GM12872 (cell line): ENCODE measurements at regions not wholly inside any gene's neighbourhood (a gene's known extent, or its start where the extent isn't known, plus 50 kb on each side); places are given as distances from the start of the nearest gene placed in this dataset.

Source experiments
- TF ChIP-seq, protein P1 (sequence below): IDR thresholded peaks from 3 replicates; pipeline ENCODE4 v1.5.1; 2011; ENCODE audit warnings: low read depth, mild to moderate bottlenecking, low read length, moderate library complexity; ENCODE audit not compliant: insufficient read depth

DNA sequence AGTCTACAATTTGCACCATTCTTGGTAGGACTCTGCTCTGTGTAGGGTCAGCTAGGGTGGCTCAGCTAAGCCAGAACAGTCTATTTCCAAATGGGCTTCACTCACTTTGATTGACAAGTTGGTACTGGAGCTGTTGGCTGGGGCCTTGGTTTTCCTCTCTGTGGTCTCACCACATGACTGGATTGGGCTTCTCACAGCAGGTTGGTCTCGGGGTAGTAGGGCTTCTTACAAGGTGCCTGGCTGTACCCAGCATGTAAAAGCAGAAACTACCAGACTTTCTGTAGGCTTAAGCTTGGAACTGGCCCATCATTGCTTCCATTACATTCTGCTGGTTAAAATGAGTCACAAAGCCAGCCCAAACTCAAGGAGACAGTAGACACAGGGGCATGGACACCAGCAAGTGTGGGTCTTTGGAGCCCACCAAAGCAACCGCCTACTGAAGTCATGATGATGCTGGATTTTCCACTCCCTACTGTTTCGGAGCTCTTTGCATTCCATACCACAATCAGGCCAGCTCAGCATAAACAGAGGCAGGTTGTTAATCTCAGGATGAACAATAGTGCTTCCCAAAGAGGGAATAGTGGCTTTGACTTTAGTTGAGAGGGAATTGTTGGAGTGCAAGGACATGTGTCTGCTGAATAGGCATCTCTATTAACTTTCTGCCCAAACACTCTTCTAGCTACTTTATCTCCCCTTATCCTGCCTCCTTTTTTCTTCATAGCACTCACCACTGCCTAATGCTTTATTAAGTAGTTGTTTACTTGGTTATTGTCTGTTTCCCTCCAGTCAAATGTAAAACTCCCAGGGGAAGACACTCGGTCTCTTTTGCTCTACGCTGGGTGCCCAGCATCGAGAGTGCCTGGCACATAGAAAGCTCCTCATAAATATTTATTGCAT is 78.0 kb upstream of the RARB start:
- TF ChIP-seq, protein P1, sequence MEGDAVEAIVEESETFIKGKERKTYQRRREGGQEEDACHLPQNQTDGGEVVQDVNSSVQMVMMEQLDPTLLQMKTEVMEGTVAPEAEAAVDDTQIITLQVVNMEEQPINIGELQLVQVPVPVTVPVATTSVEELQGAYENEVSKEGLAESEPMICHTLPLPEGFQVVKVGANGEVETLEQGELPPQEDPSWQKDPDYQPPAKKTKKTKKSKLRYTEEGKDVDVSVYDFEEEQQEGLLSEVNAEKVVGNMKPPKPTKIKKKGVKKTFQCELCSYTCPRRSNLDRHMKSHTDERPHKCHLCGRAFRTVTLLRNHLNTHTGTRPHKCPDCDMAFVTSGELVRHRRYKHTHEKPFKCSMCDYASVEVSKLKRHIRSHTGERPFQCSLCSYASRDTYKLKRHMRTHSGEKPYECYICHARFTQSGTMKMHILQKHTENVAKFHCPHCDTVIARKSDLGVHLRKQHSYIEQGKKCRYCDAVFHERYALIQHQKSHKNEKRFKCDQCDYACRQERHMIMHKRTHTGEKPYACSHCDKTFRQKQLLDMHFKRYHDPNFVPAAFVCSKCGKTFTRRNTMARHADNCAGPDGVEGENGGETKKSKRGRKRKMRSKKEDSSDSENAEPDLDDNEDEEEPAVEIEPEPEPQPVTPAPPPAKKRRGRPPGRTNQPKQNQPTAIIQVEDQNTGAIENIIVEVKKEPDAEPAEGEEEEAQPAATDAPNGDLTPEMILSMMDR, result no peak

DNA sequence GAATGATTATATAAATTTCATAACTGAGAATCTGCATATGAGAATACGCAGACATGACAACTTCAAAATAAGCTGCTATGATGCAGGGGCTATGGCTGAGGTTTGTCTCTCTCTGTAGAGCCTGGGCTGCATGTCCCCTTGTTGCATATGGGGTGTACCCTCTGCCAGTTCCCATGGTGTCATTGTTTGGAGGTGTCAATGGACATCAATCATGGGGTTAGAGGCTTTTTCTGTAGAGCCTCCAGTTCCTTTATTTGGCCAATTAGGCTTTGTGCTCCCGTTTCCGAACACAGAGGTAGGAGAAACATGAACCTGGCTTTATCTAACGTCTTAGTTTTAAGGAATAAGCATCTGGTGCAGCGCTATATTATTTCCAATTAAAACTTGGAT is 77.3 kb upstream of the RARB start:
- TF ChIP-seq, protein P1, result no peak

GRCh38 chr3:25354071-25354470 is 74.0 kb upstream of the RARB start:
- TF ChIP-seq, protein P1, result no peak

GRCh38 chr3:25355034-25355885 is 72.8 kb upstream of the RARB start:
- TF ChIP-seq, protein P1, result no peak

DNA sequence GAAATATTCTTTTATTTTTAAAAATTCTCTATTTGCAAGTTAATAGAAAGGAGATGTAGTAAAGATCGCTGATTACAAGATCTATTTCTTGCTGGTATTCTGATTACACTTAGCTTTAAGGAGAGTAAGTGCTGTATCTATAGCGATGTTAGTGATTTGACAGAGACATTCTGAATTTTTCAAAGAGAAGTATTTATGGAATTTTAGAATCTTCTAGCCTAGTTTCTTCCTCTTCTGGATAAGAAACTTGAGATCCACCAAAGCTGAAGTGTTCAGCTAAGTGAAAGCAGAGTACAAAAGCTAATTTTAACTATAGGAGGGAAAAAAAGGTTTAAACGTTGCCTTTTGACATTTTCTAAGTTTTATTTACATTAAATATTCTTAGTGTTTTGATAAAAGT is 72.1 kb upstream of the RARB start:
- TF ChIP-seq, protein P1, result no peak

DNA sequence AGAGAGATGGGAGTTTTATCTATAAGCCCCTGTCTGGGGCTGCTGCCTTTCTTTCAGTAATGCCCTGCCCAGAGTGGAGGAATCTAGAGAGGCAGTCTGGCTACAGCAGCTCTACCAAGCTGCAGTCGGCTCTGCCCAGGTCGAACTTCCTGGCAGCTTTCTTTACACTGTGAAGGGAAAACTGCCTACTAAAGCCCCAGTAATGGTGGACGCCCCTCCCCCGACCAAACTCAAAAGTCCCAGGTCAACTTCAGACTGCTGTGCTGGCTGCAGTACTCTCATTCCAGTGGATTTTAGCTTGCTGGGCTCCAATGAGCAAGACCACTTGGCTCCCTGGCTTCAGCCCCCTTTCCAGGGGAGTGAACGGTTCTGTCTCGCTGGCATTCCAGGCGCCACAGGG is 65.9 kb upstream of the RARB start:
- TF ChIP-seq, protein P1, result no peak

- TF ChIP-seq, protein P1, result no peak
These were observed 62.4 kb upstream of the RARB start for GRCh38 chr3:25365636-25366035.
